Islet of Langerhans (tissue), 1 donor: ENCODE measurements at regions not wholly inside any gene's neighbourhood (a gene's known extent, or its start where the extent isn't known, plus 50 kb on each side); places are given as distances from the start of the nearest gene placed in this dataset.

Experiments used
- FAIRE-seq: peaks from one replicate; lab custom pipeline; 2011; peaks lifted over from hg19 to GRCh38; lab: Jason Lieb, UNC

DNA sequence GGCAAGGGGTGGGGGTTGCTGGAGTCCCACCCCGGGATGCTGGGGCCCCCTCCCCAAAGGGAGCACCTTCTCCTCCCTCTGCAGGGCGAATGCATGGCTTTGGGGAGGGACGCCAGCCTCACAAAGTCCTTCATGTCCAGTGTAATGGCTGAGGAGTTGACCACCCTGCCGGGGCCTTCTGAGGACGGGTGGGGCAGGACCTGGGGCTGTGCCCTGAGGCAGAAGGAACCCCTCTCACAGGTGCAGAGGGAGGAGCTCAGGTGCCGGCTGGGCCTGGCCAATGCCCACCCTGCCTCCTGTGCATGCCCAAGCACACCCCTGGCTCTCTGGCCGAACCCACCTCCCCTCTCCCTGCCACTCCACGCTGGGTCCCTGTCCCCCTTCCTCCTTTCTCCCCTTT is 64.3 kb upstream of the RNU6ATAC start:
- no peak for FAIRE-seq

DNA sequence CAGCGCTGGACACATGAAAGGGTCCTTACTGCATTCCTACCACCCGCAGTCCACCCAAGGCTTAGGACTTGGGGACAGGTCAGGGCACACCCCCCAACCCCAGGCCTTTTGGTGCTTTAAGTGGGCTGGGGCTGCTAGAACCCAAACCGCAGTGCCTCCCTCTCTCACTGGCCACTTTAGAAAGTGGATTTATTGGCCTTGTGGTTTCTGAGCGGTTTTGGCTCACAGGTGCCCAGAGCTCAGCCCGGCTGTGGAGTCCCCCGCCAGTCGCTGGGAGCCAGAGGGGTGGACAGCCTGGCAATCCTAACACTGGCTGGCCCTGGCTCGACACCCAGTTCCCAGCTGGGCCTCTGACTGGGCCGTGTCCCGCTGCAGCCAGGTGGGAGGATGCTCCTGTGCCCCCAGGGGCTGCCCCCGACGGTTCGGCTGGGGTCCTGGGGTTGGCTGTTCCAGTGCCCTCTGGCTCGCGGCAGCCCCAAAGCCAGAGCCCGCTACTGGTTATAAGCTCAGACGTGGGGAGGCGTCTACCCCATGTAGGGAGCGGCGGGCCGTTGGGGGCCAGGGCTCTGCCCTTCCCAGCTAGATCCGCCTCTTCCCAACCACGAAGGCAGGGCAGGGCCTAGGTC is 65.2 kb upstream of the RNU6ATAC start:
- no peak for FAIRE-seq

DNA sequence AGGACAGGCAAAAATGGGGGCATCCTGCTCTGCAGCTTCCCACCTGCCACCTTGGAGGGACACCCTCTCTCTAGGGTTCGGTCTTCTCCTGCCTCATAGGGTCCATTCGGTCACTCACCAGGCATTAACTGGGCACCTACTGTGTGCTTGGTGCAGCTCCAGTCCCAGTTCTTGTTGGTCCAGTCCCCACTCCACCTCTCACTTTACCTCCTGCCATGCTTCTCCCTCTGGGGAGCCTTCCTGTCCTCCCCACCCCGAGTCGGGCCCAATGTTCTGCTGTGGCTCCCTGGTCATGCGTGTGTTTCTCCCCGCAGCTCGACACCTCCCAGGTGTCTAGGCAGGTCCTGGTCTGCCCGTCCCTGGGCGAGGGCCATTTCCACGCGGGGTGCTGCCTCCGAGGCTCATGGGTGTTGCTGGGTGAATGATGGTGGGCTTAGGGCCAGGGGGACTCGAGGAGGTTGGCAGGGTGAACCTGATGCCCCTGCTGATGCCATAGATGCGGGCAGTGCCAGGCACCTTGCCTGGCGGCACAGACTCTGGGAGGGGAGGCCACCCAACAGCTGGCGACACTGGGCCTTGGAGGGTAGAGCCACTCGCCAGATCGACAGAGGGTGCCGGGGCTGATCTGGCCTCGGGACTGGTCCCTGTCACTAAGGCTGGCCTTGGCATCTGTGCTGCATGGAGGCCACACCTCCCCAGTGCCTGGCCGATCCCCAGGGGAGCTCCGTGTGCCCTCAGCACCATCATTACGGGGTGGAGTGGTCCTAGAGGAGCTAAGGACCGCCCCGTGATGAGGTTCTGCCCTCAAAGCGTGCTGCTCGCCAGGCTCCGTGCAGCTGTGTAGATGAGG is 66.0 kb upstream of the RNU6ATAC start:
- no peak for FAIRE-seq

DNA sequence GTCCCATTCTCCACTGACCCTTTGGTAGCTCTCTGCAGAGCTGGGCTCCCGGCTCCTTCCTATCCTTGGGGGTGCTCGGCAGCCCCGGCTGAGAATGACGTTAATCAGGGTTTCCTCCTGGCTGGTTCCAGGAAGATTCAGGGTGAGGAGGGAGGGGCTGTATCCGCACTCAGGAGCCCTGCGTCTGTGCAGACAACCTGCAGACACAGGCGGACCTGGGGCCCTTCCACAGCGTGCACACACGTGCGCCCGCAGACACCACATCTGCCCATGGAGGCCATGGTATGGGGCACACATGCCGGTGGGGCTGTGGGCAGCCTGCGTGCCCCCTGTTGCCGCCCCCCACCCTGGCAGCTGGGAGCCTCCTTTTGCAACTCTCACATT is 66.6 kb upstream of the RNU6ATAC start:
- no peak for FAIRE-seq

DNA sequence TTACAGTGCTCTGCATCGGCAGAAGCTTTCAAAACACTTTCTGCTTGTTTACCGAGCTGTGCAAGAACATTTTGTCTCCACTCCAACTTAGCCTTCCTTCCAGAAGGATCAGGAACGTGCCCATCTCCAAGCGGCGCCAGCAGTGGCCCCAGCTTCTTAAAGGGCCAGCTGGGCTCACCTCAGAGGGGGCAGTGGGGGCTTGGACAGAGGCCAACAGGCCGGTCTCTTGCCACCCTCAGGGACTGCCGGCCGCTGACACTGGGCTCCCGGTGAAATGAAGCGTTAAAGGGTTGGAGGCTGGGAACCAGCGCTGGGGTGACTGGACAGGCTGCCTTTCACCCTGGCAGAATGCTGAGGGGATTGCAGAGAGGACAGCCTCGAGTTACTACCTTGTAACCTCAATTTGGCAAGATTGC is 67.0 kb upstream of the RNU6ATAC start:
- no peak for FAIRE-seq

DNA sequence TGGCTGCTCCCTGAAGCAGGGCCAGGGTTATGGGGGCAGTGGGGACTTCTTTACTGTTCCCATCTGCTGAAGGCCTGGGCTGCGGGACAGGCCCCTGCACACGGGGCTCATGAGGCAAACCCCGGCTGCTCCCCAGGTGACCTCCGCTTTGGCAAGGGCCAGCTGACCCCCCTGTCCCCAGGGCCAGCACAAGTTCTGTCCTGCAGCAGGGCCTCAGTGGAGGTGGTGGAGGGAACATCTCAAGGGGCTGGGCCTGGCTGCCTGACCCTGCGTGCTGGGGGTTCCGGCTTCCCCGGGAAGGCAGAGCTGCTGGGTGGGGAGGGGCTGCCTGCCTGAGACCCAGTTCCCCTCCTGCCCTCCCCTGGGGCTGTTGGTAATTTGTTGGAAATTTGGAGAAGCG is 67.4 kb upstream of the RNU6ATAC start:
- no peak for FAIRE-seq

DNA sequence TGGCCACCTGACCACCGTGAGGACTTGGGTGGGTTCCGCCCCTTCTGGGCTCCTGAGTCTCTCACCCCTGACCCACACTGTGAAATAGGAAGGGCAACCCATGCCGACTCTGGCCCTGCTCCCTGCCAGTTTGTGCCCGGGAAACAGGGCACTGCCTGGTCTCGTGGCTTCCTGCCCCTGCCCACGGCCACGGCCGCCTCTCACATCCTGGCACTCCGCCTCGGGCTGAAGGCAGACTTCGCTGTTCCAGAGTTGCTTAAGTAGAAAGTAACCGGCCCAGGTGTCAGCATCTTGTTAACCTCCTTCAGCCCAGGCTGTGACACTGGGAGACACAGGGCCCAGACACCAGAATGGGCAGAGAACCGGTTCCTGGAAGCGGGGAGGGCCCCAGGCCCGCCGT is 68.7 kb upstream of the RNU6ATAC start:
- FAIRE-seq: no peak

DNA sequence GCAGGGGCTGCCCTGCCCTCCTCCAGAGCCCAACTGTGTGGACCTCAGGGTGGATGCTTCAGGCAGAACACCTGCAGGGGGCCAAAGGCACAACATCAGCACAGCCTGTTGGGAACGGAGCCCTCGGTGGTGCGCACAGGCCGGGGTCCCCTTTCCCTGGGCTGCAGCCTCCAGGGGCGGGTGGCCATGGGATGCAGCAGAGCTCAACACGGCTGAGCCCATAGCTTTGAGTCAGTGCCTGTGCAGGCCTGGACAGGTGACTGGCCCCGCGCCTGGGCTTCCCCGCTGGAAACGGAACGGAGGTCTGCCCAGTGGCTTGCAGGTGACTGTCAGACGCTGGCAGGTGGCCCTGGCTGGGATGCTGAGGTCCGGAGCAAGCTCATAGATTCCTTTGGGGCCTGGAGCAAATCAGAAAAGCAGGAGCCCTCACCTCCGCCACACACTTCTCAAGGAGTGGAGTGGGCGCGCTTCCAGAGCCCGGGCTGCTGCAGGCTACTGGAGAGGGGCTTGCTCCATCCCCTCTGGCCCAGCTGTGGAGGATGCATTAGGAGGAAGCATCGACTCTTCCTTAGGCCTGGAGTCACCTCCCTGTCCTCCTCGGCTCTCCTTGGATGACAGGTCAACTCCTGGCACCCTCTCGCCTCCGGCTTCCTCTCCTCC is 69.8 kb upstream of the RNU6ATAC start:
- no peak for FAIRE-seq

DNA sequence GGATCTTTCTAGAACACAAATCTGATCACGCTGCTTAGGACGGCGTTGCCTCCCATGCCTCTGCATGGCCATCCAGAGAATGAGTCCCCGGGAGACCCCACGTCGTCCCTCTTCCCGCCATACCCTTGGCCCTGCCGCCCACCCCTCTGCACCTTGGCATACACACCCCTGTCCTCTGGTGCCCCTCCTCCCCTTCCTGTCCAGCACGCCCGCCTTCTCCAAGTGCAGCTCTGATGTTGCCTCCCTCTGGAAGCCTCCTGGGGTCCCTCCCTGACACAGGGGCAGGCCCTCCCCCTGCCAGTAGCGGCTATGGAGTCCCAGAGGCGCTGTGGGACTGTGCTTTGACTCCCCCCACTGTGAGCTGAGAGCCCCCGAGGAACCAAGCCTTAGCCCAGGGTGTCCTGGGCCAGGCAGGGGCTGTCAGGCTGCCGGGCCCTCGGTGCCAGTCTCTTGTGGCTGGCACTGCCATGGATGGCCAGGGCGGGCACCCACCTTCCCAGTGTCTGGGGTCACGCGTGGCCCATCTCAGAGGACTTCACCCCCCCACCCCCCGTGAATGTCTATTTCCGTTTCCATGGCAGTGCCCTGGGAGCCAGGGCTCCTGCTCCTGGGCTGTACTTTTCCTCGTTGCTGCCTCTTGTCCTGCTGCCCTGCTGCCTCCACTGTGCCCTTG is 70.5 kb upstream of the RNU6ATAC start:
- no peak for FAIRE-seq

DNA sequence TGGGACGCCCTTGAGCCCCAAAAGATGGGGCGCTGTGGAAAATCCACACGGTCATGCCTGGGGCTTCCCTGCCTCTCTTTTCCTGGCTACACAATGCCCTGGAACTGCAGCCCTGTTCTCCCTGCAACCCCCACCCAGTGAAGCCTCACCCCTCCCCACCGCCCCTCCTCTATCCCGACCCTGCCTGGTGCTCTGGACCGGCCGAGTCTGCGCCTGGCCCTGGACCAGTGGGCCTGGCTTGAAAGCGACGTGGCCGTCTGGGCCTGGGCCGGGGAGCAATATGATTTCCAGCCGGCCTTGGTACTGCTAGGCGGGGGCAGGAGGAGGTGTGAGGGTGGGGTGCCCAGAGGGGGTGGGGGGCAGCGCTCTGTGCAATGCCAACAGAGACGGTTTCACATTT is 71.0 kb upstream of the RNU6ATAC start:
- FAIRE-seq: no peak

DNA sequence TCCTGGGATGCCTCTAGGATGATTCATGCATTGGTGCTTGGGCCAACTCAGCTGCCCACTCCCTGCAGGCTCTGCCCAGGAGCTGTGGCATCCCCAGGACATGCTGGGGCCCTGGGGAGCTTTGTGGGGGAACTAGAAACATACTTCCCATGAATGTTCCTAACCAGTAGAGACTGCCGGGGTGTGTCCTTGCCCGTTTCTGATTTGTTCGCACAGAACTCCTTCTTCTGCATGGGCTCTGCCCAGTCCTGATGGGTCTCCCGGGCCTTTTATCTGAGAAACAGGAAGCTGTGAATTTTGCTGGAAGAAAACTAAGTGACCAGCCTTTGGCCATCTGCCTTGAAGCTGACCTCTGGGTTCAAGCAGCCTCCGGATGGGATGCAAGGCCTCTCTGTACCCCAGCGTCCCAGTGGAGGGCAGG is 71.6 kb upstream of the RNU6ATAC start:
- no peak for FAIRE-seq

DNA sequence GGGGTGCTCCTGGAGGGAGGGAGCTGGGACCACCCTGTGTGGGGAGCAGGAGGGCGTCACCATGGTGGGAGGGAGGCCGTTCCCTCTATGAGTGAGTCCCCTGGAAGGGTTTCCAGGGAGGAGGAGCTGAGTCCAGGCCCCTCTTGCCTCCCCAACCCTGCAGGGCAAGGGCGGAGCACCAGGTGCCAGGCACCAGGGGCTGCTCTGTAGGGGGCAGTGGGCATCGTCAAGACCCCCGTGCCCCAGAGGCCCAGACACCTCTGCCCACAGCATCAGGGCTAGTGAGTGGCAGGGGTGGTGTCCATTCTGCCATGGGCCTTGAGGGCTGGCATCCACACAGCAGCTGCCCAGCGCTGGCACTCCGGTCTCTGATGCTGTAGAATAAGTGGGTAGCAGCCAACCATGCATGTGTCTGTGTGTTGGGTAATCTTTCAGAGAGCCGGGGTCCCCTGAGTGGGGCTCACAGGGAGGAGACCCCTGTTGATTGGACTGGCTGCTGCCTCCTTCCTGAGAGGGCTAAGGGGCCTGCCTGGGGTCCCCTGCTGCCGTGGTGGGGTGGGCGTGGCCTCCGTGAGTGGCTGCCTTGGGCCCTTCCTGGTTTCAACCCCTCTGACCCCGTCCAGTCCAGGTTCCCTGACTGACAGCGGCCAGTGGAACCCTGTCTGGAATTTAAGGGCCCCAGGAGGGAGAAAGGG is 72.7 kb upstream of the RNU6ATAC start:
- no peak for FAIRE-seq

DNA sequence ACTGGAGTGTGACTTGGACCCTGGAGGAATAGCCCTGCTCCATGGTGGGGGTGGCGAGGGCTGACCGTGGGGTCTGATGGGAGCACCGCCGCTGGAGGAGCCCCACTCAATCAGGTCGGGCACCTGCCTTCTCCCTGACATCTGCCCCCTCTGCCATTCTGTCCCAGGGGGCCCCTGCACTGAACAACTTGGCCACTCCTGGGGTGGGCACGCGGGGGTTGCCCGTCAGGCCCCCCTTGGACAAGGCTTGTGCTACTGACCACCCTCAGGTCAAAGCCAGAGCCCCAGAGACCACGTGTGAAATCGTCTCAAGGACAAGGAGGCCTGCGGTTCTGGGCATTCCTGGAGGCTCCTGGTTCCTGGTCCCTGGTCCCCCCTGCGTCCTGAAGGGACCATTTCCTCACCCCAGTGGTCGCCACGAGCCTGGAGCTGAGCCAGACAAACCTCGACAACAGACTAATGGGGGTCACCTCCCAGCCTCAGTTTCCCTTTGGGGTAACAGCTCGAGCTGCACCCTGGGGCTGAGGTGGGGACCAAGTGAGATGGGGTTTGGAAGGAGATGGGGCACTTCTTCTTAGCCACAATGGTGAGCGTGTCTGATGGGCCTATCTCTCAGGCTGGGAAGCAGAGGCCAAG is 73.4 kb upstream of the RNU6ATAC start:
- FAIRE-seq: no peak

DNA sequence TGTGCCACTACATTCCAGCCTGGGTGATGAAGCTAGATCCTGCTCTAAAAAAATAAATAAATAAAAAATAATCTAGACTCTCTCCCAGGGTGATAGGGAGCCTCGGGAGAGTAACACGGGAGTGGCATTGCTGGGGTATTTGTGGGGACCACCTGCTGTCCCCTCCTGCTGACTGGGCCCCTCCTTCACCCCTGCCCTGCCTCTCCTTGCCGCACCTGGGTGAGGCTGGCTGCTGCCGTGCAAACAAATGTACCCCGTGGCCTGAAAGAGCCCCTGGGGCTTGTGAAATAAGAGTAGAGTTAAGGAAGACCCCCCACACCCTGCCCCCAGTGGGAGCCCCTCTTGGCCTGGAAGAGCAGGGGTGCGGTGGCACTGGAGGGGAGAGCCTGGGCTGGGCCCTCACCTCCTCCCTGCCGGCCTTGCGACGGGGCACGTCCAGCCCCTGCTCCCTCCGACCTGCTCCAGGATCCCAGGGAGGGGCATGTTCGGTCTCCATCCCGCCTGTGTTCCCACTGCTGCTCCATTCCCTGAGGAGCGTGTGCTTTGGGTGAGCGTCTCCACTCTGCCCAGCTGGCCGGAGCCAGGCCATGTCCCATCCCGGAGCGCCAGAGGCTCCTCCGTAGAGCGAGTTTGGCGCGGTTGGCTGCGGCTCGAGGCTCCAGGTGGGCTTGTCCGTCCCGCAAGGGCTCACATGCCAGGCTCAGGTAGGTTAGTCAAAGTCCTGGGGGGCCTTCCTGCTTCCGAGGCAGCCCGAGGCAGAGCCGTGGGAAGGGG is 75.0 kb upstream of the RNU6ATAC start:
- FAIRE-seq: no peak

DNA sequence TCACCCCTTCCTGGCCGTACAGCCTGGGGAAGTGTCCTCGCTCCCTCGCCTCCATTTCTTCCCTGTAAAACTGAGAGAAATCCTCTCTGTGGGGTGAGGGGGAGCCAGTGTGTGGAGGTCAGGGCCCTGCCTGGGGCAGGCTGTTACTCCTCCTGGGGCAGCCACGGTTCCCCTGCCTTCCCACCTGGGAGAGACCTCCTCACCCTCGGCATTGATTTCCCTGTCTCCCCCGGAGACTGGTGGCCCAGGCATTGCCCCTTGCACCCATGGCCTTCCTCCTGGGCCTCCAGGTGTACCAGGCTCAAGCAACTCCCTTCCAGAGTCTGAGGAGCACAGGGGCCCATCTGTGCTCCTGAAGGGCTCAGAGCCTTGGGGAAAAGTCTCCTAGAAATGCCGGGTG is 75.6 kb upstream of the RNU6ATAC start:
- FAIRE-seq: no peak

DNA sequence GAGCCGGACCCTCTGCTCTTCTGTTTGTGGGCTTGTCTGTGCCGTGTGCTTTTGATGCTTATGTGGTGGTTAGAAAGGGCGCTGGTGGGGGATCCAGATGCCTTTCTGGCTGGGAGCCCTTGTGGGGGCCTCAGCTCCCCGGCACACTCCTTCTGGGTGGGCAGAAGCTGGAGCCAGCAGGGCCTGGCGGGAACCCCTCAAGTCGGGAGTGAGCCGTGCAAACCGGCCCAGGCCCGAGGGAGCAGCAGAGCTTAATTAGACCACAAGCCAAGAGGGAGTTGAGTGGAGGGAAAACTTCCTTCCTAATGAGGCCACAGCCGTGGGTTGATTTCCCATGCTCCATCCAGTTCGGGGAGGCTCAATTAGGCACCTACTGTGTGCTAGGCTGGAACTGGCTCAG is 76.0 kb upstream of the RNU6ATAC start:
- no peak for FAIRE-seq

DNA sequence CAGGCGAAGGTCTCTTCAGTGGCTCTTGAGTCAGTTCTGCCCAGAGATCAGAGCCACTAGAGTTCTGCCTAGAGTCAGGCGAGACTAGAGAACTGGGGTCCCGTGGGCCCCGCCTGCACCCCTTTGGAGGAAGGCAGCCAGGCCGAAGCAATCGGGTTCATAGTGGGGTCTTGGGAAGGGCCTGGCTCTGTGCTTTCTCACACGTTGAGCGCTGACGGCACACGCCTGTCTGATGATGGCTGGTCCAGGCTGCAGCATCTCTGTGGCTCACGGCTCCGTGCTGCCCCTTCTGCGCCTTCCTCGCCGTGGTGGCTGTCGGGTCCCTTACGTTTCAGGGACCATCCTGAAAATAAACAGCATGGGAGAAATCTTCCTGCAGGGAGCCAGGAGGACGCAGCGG is 78.3 kb upstream of the RNU6ATAC start:
- no peak for FAIRE-seq

DNA sequence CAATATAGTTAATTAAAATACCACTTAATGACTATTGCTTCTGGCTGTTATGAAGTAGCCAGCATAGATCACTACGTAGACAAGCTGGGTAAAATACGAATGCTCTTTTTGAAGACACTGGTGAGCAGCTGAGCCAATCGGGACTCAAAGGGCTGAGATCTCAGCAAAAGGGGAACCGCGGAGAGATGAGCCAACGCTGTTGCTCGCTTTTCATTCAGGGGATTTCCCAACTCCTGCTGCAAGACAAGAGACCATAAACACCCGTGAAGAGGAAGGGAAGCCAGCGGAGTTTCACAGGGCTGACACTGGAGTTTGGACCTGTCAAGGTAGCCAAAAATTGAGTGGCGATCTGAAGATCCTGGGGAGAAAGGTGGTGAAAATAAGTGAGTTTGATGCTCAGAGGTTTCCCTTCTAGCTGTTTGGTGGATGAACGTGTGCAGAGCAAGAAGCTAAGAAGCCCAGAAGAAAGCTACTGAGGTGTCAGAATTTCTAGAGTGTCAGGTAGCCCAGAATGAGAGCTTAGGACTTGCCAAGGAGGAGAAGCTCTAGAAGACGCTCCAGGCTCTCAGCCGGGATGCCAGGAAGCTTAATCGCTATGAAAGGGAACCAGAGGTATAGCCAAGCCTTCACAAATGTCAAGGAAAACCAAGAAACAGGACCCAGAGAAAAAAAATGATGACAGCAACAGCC is 79.6 kb upstream of the RNU6ATAC start:
- FAIRE-seq: no peak

DNA sequence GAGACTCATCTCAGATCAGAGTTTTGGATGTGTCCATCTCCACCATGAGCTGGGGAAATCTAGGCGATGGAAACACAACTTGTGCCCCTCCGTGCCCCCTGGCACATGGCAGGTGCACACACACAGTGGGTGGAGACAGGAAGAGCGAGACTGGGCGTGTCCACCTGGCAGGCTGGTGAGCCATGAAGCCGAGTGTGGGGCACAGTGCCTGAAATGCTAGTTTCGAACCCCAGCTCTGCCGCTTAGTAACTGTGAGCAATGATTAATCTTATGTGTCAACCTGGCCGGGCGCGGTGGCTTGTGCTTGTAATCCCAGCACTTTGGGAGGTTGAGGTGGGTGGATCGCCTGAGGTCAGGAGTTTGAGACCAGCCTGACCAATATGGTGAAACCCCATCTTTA is 80.8 kb upstream of the RNU6ATAC start:
- FAIRE-seq: no peak

DNA sequence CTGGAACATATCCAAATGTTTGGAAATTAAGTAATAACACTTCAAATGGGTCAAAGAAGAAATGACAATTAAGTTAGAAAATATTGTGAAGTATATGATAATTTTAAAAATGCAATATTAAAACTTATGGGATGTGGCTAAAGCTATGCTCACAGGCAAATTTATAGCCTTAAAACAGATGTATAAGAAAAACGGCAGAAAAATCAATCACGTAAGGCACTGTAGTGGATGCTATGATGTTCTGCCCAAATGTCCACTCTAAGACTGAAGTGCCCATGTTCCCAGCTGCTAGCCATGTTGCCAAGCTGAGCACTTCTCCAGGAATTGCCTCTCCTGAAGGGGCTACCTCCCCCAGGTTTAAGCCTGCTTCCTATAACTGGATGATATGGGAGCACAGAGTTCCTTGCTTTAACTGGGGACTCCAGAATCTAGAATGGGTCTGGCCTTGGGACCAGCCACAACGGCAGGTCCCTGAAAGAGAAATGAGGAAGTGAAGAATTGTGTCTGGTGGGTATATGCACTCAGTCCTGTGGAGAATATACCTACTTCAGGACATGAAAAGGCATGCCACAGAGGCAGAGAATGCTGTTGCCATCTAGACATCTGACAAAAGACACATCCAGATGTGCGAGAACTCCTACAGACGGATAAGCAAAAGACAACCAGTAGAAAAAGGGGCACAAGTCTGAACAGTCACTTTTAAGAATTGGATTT is 78.2 kb upstream of the RXRA start:
- FAIRE-seq: no peak
